Mucosa of descending colon (tissue), 3 donors: ENCODE measurements at regions not wholly inside any gene's neighbourhood (a gene's known extent, or its start where the extent isn't known, plus 50 kb on each side); places are given as distances from the start of the nearest gene placed in this dataset.

ENCODE experiments used
- ATAC-seq: fragments of 200-7000 bp; cut with Tn5 transposase; one replicate; pipeline ENCODE4 v1.9.1; 2020; ENCODE audit warnings: mild to moderate bottlenecking, moderate library complexity
- DNase-seq, 3 donors: peaks; one replicate each; pipeline ENCODE4 v3.0.0-alpha.2; 2020
- H3K36me3 ChIP-seq: fragments of 200-600 bp; one replicate; pipeline ENCODE4 v1.8.0; 2021; ENCODE audit warnings: low read depth, mild to moderate bottlenecking
- H3K4me1 ChIP-seq: fragments of 200-600 bp; one replicate; pipeline ENCODE4 v1.8.0; 2021; ENCODE audit warnings: low read depth, mild to moderate bottlenecking
- H3K4me3 ChIP-seq: fragments of 200-600 bp; one replicate; pipeline ENCODE4 v1.8.0; 2021; ENCODE audit warnings: mild to moderate bottlenecking
- H3K9me3 ChIP-seq: fragments of 200-600 bp; one replicate; pipeline ENCODE4 v1.8.0; 2021; ENCODE audit warnings: mild to moderate bottlenecking
- intact Hi-C, 2 donors: fragments of 100-400 bp; cut with DNase I in 1 of 2; cut with micrococcal nuclease in 1 of 2; formaldehyde crosslinking; loops; one replicate each; pipeline versions ENCODE4 v1.11.0 to v1.11.1; 2022; cut with DNase I, micrococcal nuclease
- TF ChIP-seq, protein P1 (sequence below): fragments of 200-600 bp; IDR thresholded peaks from one replicate; pipeline ENCODE4 v1.8.0; 2022; ENCODE audit warnings: antibody characterized with exemption, mild to moderate bottlenecking
- donor health status: DM: no; HTN: no; CAD: no; lungs with moderate emphysema.
- donor health status: DM: no; HTN: no; CAD: no.
- donor health status: DM: no; HTN: yes; CAD: no.

DNA sequence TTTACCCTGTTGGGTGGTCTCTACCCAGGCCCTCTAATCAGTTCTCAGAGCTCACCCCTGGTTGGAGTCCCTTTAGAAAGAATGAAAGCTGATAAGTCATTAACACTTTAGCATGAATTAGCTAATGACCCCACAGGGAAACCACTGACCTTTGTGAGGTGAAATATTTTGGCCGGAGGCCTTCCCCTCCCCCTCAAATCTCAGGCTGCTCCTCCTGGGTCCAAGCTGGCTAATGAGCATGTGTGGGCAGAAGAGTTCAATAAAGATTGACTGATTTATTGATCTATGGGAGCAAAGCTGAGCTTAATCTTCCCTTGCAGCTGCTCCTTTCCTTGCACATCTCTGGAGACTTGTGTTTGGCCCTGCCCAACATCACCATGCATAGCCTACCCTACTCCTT is 78.8 kb upstream of the CCDC85A start:
- Histone ChIP-seq H3K4me3 (no peak overlapping the region), H3K36me3 (no peaks in the 10 kb centered on the region), H3K9me3 (no peaks in the 10 kb centered on the region), H3K4me1 (no peaks in the 10 kb centered on the region)
- no peak for DNase-seq
- intact Hi-C loops: no loop called here
- ATAC-seq: no peak
- TF ChIP-seq, protein P1, sequence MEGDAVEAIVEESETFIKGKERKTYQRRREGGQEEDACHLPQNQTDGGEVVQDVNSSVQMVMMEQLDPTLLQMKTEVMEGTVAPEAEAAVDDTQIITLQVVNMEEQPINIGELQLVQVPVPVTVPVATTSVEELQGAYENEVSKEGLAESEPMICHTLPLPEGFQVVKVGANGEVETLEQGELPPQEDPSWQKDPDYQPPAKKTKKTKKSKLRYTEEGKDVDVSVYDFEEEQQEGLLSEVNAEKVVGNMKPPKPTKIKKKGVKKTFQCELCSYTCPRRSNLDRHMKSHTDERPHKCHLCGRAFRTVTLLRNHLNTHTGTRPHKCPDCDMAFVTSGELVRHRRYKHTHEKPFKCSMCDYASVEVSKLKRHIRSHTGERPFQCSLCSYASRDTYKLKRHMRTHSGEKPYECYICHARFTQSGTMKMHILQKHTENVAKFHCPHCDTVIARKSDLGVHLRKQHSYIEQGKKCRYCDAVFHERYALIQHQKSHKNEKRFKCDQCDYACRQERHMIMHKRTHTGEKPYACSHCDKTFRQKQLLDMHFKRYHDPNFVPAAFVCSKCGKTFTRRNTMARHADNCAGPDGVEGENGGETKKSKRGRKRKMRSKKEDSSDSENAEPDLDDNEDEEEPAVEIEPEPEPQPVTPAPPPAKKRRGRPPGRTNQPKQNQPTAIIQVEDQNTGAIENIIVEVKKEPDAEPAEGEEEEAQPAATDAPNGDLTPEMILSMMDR: no peak

DNA sequence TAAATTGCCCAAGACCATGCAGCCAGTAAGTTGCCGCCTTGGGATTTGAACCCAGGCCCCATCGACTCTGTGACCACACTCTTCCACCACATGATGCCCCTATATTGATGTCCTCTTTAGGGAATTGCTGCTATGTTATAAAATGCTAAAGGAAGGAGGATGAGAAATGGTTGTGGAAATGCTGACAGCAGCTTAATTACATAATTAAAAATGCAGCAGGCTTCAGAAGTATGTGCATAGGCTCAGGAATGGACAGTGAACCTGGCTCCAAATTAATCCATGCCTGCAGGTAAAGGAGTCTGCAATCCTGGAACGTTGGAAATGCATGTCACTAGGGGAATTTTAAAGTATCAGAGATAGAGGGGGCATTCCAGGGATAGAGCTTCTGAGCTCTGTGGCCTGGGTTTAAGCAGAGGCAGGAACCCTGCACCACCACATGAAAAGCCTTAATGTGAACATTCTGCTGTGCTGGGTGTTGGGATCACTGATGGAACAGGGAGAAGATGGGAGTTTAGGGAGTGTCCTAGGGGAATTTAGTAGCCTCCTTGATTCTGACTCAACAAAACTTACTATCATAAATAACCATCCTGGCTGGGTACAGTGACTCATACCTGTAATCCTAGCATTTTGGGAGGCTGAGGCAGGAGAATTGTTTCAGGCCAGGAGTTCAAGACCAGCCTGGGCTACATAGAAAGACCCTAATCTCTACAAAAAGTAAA is 76.1 kb upstream of the CCDC85A start:
- TF ChIP-seq, protein P1: no peak
- Histone ChIP-seq H3K4me3 (no peak overlapping the region), H3K4me1 (no peaks in the 10 kb centered on the region), H3K36me3 (no peaks in the 10 kb centered on the region), H3K9me3 (no peaks in the 10 kb centered on the region)
- no peak for ATAC-seq
- intact Hi-C loops: no loop called here
- no peak for DNase-seq

DNA sequence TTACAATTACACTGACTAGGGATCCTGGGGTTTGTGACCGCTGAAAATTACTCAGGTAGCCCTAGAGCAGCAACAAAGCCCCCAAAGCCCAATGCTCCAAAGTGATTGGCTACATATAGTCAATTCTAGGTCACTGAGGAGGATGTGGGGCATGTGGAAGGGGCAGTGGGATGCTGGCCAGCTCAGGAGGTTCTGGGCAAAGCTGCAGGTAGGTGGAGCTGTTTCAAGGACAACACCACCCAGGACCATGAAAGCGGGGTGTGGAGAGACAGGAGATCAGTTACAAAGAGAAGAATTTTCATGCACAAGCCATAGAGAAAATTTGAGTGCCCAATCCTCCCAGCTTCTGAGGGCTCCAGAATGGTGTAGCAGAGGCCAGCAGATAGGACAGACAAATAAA is 75.0 kb upstream of the CCDC85A start:
- H3K4me1 ChIP-seq: no peaks in the 10 kb centered on the region
- no peak overlapping the region for H3K4me3 ChIP-seq
- intact Hi-C loops: no loop called here
- no peaks in the 10 kb centered on the region for H3K36me3 ChIP-seq
- DNase-seq (no peak), ATAC-seq (no peak)
- TF ChIP-seq, protein P1: no peak
- no peaks in the 10 kb centered on the region for H3K9me3 ChIP-seq

DNA sequence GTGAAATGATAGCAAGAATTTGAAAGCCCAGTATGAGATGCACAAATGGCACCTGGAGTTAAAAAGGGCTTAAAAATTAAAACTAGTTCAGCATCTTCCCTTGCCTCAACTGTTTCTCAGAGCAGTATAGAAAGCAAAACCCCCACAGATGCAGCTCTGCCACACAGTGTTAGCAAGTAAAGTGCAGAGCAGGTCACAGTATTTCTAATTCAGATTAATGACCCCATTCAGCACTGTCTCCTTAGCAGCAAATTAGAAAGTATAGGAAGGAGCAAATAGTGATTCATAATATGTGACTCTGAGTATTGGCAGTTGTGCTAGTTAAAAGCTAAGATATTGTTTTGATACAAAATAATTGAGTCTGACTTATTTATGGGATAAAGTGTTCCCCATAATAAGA is 73.8 kb upstream of the CCDC85A start:
- TF ChIP-seq, protein P1: no peak
- intact Hi-C loops: no loop called here
- Histone ChIP-seq H3K36me3 (no peaks in the 10 kb centered on the region), H3K4me3 (no peak overlapping the region), H3K4me1 (no peaks in the 10 kb centered on the region), H3K9me3 (no peaks in the 10 kb centered on the region)
- DNase-seq (no peak), ATAC-seq (no peak)

DNA sequence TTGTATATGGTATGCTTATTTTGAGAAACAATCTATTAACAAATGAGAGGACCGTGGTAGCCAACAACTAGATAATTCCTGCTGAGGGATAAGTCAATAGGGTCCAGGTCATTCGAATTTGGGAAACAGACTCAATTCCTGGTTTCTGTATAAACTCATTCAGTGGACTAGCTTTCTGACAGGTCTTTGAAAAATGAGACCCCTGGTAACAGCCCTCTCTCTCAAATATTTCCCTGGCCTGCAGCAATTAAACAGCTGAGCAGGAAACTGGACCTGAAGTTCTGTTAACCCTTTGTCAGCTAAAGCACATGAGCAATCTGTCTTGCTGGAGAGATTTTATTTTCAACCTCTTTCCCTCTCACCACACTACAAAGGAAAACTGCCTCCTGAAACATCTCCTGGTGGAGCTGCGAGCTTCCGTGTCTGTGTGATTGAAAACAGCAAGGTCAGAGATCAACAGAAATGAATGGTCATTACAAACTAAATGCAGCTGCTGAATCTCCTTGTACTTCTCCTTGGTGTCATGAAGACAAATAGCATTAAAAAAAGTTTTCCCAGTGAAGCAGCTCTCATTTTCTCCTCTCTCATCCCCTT is 70.3 kb upstream of the CCDC85A start:
- H3K4me1 ChIP-seq: no peaks in the 10 kb centered on the region
- no peak overlapping the region for H3K4me3 ChIP-seq
- TF ChIP-seq, protein P1: no peak
- no peaks in the 10 kb centered on the region for H3K9me3 ChIP-seq
- intact Hi-C loops: no loop called here
- H3K36me3 ChIP-seq: no peaks in the 10 kb centered on the region
- ATAC-seq: no peak
- no peak for DNase-seq
